Endometrial microvascular endothelial cells (primary cell): ENCODE measurements at regions not wholly inside any gene's neighbourhood (a gene's known extent, or its start where the extent isn't known, plus 50 kb on each side); places are given as distances from the start of the nearest gene placed in this dataset.

Source experiments
- in situ Hi-C: cut with HindIII; loops from 2 replicates; pipeline ENCODE4 v1.10.0; 2017; ENCODE audit warnings: low sequenced_read_pairs, low pct_unique_long_range_greater_than_20kb; ENCODE audit errors: inconsistent ontology term

GRCh38 chr15:95860406-95860805 lies 470.1 kb upstream of the NR2F2 start:
- in situ Hi-C loops = no loop called here

- in situ Hi-C loops = no loop called here
Measured at GRCh38 chr15:95864467-95864886, 466.0 kb upstream of the NR2F2 start.

- in situ Hi-C loops = no loop called here
Measured at GRCh38 chr15:95865330-95865739, 465.2 kb upstream of the NR2F2 start.

DNA sequence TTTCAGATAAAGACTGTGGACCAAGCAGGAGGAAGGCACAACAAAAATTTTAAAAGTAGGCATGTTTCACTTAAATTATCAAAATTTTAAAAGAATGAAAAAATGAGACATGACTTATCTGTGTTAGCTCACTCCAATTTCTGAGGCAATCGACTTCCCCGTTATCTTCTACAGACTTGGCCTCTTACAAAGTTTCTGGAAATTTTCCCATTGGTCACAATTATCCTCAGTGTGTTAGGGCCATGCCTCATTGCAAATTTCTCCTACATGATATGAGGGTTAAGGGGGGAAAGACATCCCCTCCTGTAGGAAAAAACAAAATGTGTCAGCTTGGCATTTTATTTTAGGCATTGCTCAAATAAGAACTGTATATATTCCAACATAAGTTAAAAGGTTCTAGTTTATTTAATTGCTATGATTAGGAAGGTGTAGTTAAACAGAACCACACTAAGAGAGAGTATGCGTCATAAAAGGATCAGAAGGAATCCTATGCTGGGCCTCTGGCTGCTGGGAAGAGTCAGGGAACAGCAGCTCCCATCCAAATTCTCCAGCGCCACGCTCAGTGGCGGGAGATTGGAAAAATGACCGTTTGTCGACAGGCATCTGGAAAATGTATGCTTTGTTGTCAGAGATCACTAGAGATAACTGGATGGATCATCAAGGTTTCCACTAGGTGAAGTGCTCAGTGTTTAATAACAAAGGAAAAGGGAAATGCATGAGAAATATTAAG lies 463.6 kb upstream of the NR2F2 start:
- in situ Hi-C loops = no loop called here

- in situ Hi-C loops = no loop called here
Measured at GRCh38 chr15:95868450-95868849, 462.1 kb upstream of the NR2F2 start.

GRCh38 chr15:95868970-95869369 lies 461.5 kb upstream of the NR2F2 start:
- in situ Hi-C loops = no loop called here

- in situ Hi-C loops = no loop called here
Measured at GRCh38 chr15:95869920-95870319, 460.6 kb upstream of the NR2F2 start.

GRCh38 chr15:95872366-95872771 lies 458.1 kb upstream of the NR2F2 start:
- in situ Hi-C loops = no loop called here

DNA sequence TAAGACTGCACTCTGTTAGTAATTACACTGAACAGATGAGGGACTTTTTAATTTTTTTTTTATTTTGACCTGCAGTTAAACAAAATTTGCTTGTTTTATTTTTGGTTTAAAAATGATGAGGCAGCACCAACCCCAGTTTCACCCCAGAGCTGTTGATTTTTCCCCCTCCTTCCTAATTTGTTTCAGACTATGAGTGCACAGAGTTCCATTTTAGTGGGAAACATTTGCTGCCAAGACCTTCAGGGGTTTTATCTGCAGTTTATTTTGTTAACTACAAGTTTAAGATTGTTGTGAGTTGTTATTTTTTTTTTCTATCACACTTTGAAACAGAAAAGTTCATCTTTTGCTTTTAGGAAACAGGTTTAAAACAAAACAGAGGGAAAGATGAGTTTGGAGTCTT lies 455.9 kb upstream of the NR2F2 start:
- in situ Hi-C loops = no loop called here

DNA sequence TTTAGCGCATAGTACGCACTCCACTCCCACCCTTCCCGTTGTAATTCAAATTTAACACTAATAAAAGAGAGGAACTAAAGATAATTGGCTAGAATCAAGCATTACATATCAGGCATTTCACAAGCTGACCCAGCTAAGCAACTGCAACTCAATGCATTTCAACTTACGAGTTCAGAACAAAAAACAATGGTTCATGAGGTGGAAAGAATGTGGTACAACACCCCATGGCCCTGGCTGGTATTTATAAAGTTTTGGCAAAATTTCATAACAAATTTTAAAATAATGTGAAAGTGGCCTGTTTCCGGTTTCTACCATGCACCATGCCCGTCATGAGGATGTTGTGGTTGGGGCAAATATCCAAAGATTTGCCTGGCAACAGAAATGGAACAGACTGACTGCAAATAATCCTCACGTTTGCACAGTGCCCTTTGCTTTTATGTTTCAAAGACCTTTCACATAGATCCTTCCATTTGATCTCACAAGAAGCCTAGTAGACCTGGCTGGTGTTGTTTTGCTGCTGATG lies 455.3 kb upstream of the NR2F2 start:
- in situ Hi-C loops = no loop called here

DNA sequence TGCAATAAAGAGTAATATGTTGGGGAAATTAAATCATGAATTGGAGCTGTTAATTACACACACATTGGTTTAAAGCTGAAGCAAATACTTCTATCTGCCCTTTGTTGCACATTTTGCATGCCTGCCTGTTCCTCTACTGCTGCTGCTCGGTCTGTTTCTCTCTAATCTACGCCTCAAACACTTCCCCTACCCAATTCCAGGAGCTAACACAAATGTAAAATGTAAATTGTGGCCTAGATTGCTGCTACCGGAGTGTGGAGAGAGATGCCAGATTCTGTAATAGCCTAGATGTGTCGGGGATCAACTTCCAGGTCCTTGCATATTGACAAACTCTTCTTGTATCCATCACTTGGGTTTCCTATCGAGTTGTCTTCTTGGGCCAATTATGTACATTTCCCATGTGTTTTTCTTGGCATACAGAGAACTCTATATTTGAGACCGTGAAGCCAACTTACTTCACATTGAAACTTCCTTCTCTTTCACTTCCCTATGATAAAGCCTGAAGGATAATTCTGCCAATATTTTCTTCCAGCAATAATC lies 450.4 kb upstream of the NR2F2 start:
- in situ Hi-C loops = no loop called here

DNA sequence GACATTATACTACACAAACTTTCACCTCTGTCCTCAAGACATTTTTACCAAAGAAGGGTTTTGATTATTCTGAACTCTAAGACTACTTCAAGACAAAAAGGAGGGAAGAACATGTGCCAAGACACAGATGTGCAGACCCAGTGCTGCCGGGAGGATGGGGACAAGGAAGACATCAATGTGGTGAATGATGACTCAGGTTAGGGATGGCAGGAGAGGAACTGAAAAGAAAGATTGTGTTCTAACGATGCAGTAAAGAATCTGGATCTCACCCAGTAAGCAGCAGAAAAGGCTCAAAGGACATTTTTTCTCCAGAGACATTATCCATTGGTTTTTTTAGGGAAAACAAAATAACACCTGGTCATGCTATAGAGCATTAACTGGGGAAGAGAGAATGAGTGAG lies 449.9 kb upstream of the NR2F2 start:
- in situ Hi-C loops = no loop called here

GRCh38 chr15:95883064-95883463 lies 447.4 kb upstream of the NR2F2 start:
- in situ Hi-C loops = no loop called here

DNA sequence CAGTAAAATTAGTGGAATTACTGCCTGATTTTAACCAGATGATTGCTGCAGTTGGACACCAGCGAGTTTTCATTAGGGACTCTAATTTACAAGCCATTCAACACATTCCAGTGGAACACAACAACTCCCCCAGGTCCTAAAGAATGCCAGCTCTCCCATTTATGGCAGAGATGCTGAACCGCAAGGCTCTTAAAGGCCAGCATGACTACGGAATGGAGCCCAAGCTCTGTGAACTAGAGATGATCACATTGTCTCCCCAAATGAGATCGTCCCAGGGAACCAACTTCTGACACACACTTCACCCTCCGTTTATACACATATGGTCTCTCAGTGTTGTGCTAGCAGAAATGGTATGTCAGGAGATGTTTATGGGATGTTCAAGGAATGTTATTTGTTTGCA lies 446.2 kb upstream of the NR2F2 start:
- in situ Hi-C loops = no loop called here

DNA sequence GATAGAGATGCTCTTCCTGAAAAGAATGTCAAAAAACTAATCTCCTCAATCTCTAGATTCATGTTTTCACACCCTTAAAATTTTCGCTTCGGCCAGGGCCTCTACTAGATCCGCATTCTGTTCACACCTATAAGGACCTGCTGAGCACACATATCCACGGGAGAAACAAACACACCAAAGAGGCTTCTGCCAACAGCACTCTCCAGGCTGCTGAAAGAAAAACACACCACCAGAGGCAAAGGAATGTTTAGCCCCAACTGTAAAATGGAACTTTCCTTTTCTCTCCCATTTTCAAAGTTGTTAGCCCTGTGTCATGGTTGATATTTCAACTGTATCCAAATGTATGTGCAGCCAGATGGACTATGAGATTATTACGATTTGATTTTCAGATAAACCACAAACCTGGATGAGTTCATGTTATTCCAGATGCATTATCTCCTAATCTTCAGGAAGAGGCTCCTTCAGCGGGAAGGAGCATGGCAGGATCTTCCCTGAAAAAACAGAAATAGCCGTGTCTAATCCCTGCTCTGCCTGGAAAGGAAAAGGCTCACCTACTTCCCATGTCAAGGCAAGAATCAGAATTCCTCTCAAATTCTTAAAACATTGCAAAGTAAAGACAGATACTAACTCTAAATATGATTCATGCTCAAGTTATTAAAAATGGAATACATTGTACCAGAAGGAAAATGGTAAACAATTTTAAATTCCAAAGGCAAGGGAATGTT lies 442.7 kb upstream of the NR2F2 start:
- in situ Hi-C loops = no loop called here

DNA sequence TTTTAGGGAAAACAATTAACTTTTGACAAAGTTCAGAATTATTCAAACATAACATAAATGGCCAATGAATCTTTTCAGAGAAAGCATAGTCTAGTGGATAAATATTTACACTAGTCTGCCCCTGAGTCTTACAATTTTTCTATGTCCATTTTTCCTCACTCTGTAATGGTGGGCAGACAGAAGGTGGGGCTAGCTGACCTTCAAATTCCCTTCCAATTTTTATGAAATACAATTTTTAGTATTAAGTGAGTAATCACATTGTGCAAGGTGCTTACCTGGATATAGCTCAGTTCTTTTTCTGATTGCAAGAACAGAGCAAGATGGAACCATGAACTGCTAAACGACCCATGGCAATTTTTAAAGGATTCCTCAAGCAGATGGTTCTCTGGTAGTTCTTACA lies 441.7 kb upstream of the NR2F2 start:
- in situ Hi-C loops = no loop called here

GRCh38 chr15:95894407-95894956 lies 436.0 kb upstream of the NR2F2 start:
- in situ Hi-C loops = no loop called here

DNA sequence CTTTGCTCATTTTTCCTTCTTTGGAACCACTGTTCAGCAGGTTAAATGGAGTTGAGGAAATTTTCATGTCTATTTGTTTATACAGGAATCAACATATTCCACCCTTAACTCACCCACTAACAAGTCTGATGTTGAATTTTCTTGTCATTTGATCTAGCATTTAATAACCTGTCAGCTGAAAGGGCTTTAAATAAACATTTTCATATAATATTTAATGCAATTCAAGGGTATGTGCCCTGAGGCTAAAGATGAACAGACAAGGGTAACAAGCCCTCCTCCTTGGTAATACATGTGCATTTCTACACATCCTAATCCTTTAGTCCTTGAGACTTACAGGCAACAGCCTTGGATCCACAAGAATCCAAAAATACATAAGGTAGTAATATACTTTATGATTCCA lies 435.0 kb upstream of the NR2F2 start:
- in situ Hi-C loops = no loop called here

- in situ Hi-C loops = no loop called here
Measured at GRCh38 chr15:95897651-95898050, 432.8 kb upstream of the NR2F2 start.

- in situ Hi-C loops = no loop called here
Measured at GRCh38 chr15:95898761-95899160, 431.7 kb upstream of the NR2F2 start.
